ENCODE measurements at regions not wholly inside any gene's neighbourhood (a gene's known extent, or its start where the extent isn't known, plus 50 kb on each side); places are given as distances from the start of the nearest gene placed in this dataset.

- TF ChIP-seq POLR2AphosphoS5 (IDR thresholded peaks at IDR 0.05; ENCODE audit: low read depth, low read length) (no peak), POLR2A (IDR thresholded peaks at IDR 0.05; ENCODE audit: low read depth, low read length) (no peak), TAF1 (IDR thresholded peaks at IDR 0.05; ENCODE audit: borderline replicate concordance, low read depth, low read length) (no peak)
Measured at GRCh38 chr4:75172551-75172950, 239.6 kb downstream of the PARM1 start.

Measured in GM12892 (cell line).